ENCODE measurements at regions not wholly inside any gene's neighbourhood (a gene's known extent, or its start where the extent isn't known, plus 50 kb on each side); places are given as distances from the start of the nearest gene placed in this dataset.

DNA sequence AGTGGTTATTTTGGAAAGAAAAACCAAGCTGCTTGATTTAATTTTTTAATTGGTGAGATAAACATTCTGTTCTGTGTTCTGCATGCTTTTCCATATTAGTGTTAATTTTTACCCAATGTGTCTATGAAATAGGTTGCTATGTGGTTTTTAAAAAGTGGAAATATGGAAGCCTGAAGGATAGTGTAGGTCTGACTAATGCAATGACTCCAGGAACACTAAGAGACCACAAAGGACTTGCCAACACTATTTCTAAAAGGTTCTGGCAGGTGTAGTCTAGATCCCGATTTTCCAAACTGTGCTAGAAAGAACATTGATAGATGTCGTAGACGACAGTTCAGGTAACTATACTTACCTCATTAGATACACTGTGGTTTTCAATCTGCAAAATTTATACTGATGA lies 877.4 kb upstream of the GOT2 start:
- TF ChIP-seq POLR2A (IDR thresholded peaks at IDR 0.05; ENCODE audit: low read length), result no peak
- TF ChIP-seq GATA1 (IDR thresholded peaks at IDR 0.05; ENCODE audit: low read depth, low read length), result no peak
